SU-DHL-6 (cell line): ENCODE measurements at regions not wholly inside any gene's neighbourhood (a gene's known extent, or its start where the extent isn't known, plus 50 kb on each side); places are given as distances from the start of the nearest gene placed in this dataset.

Experiments
- H2AFZ ChIP-seq: fragments of 200-600 bp; sonication (generic); 2 replicates; pipeline ENCODE4 v1.6.1; 2014; ENCODE audit warnings: low read depth, mild to moderate bottlenecking, moderate library complexity, mixed read lengths, antibody characterized with exemption, low read length; ENCODE audit not compliant: severe bottlenecking
- H3F3A ChIP-seq: fragments of 200-600 bp; shearing (Covaris generic); 2 replicates; pipeline ENCODE4 v1.6.0; 2016; ENCODE audit warnings: antibody characterized with exemption, mild to moderate bottlenecking; ENCODE audit not compliant: insufficient read depth
- H3K27ac ChIP-seq: fragments of 200-600 bp; sonication (generic); 2 replicates; pipeline ENCODE4 v1.5.1; 2016; ENCODE audit warnings: low read depth, mild to moderate bottlenecking, low read length, moderate library complexity, mixed read lengths
- H3K27me3 ChIP-seq: fragments of 200-600 bp; sonication (generic), shearing (Covaris generic); 2 replicates; pipeline ENCODE4 v1.6.0; 2014; ENCODE audit warnings: mild to moderate bottlenecking, low read length
- H3K36me3 ChIP-seq: fragments of 200-600 bp; sonication (generic); 2 replicates; pipeline ENCODE4 v1.6.1; 2014; ENCODE audit warnings: mild to moderate bottlenecking, low read length, mixed read lengths
- H3K4me2 ChIP-seq: fragments of 300-600, 200-600 bp; shearing (Covaris generic), sonication (generic); 2 replicates; pipeline ENCODE4 v1.6.0; 2014; ENCODE audit warnings: low read length, low read depth, mild to moderate bottlenecking; ENCODE audit not compliant: poor library complexity, severe bottlenecking
- H3K4me3 ChIP-seq: fragments of 200-600 bp; sonication (generic); 2 replicates; pipeline ENCODE4 v1.5.1; 2014; ENCODE audit warnings: antibody characterized with exemption, low read length, mild to moderate bottlenecking, mixed read lengths; ENCODE audit not compliant: insufficient read depth, poor library complexity, severe bottlenecking
- H3K79me2 ChIP-seq: fragments of 200-600 bp; sonication (generic); 2 replicates; pipeline ENCODE4 v1.6.1; 2014; ENCODE audit warnings: mild to moderate bottlenecking, low read length, moderate library complexity; ENCODE audit not compliant: insufficient read depth
- H3K9ac ChIP-seq: fragments of 200-600 bp; sonication (generic); 2 replicates; pipeline ENCODE4 v1.7.0; 2014; ENCODE audit warnings: mild to moderate bottlenecking, low read length
- H3K9me2 ChIP-seq: fragments of 200-600 bp; sonication (generic); replicated peaks from 2 replicates; pipeline ENCODE4 v1.6.1; 2014; ENCODE audit warnings: low read length; ENCODE audit not compliant: insufficient read depth
- H3K9me3 ChIP-seq: fragments of 200-600 bp; sonication (generic); 2 replicates; pipeline ENCODE4 v1.6.1; 2014; ENCODE audit warnings: low read length, mixed read lengths; ENCODE audit not compliant: insufficient read depth
- H4K20me1 ChIP-seq: fragments of 200-600 bp; sonication (generic); 2 replicates; pipeline ENCODE4 v1.6.1; 2014; ENCODE audit warnings: low read depth, mild to moderate bottlenecking, antibody characterized with exemption, low read length, moderate library complexity, mixed read lengths
- EZH2phosphoT487 ChIP-seq: fragments of 200-600 bp; sonication (generic), shearing (Covaris generic); conservative IDR thresholded peaks from 2 replicates; pipeline ENCODE4 v1.6.1; 2018; ENCODE audit warnings: mild to moderate bottlenecking, antibody characterized with exemption, low read length, moderate library complexity, mixed read lengths
- TF ChIP-seq, protein P1 (sequence below): fragments of 200-600 bp; sonication (generic); IDR thresholded peaks from one replicate; pipeline ENCODE4 v1.5.1; 2017; ENCODE audit warnings: antibody characterized with exemption, mild to moderate bottlenecking, low read length, moderate library complexity; ENCODE audit not compliant: insufficient read depth, poor library complexity, severe bottlenecking

DNA sequence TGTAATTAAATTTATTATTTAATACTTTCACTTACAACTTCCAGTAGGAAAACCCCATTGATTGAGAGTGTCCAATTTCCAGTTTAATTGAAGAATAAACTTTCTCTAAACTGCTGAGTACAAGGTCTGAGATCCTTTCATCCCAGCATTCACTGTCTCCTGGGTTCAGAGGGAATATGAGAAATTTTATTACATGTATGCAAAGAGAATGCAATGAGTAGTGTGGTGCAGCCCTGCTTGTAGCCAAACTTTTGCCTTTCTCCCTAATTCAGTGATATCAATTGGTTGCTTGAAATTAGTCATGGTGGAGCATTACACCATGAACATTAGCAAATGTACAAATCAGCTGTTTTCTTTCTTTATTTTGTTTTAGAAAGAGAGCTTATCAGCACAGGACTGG lies 780.6 kb upstream of the MDGA2 start:
- Histone ChIP-seq H3K27ac (no peak overlapping the region), H3K9me2 (no peaks in the 10 kb centered on the region), H3K4me3 (no peak overlapping the region)

DNA sequence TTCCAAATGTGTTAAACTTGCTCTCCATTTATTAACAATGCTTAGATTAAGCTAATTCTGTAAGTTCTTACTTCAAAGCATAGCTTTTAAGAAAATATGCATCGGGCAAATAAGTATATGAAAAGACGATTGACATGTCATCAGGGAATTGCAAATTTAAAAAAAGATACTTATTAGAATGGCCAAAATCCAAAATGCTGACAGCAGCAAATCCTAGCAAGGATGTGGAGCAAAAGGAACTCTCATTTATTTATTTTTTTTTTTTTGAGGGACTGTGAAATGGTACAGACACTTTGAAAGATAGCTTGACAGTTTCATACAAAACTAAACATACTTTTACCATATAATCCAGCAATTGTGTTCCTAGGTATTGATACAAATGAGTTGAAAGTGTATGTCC lies 779.5 kb upstream of the MDGA2 start:
- Histone ChIP-seq H3K4me2 (no peak overlapping the region), H3K79me2 (no peaks in the 10 kb centered on the region), H3K9me2 (no peaks in the 10 kb centered on the region), H3K9ac (no peak overlapping the region), H2AFZ (no peak overlapping the region), H3F3A (no peaks in the 10 kb centered on the region), H3K27me3 (no peaks in the 10 kb centered on the region), H3K4me3 (no peak overlapping the region), H3K27ac (no peak overlapping the region), H3K36me3 (no peaks in the 10 kb centered on the region), H3K9me3 (no peaks in the 10 kb centered on the region), H4K20me1 (no peaks in the 10 kb centered on the region)
- TF ChIP-seq, protein P1, sequence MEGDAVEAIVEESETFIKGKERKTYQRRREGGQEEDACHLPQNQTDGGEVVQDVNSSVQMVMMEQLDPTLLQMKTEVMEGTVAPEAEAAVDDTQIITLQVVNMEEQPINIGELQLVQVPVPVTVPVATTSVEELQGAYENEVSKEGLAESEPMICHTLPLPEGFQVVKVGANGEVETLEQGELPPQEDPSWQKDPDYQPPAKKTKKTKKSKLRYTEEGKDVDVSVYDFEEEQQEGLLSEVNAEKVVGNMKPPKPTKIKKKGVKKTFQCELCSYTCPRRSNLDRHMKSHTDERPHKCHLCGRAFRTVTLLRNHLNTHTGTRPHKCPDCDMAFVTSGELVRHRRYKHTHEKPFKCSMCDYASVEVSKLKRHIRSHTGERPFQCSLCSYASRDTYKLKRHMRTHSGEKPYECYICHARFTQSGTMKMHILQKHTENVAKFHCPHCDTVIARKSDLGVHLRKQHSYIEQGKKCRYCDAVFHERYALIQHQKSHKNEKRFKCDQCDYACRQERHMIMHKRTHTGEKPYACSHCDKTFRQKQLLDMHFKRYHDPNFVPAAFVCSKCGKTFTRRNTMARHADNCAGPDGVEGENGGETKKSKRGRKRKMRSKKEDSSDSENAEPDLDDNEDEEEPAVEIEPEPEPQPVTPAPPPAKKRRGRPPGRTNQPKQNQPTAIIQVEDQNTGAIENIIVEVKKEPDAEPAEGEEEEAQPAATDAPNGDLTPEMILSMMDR, result no peak
- TF ChIP-seq EZH2phosphoT487, result no peak

More for the DNA sequence above, 780.6 kb upstream of the MDGA2 start:
- Histone ChIP-seq H3K4me2 (no peak overlapping the region), H2AFZ (no peak overlapping the region), H3F3A (no peaks in the 10 kb centered on the region), H3K36me3 (no peaks in the 10 kb centered on the region), H3K9me3 (no peaks in the 10 kb centered on the region), H3K27me3 (no peaks in the 10 kb centered on the region), H3K79me2 (no peaks in the 10 kb centered on the region), H4K20me1 (no peaks in the 10 kb centered on the region), H3K9ac (no peak overlapping the region)
- TF ChIP-seq EZH2phosphoT487, result no peak
- TF ChIP-seq, protein P1, result no peak

DNA sequence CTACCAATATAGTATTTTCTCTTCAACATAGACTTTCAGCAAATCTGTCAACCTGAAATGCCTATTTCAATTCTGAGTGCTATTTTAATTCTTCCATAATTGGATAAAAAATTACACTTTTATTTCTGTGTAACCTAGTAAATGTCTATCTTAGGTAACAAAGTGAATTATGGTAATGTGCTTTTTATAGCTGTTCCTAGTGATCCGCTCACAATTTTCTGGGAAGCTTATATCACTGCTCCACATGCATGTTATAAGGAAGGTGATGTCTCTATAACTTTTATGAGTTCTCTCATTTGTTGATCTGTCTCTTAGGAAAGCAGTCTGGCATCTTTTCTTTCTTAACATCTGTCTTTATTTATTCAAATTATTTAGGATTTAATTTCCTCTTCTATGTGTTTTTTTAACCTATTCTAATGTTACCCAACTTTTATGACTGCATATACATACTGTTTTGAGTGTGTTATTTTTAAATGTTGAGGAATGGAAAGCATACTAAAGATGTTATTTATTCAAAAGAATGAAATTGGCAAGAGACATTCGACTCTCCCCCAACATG lies 777.1 kb upstream of the MDGA2 start:
- Histone ChIP-seq H3K27ac (no peak overlapping the region), H3K4me2 (no peak overlapping the region), H3K79me2 (no peaks in the 10 kb centered on the region), H3K27me3 (no peaks in the 10 kb centered on the region), H3F3A (no peaks in the 10 kb centered on the region), H3K9me3 (no peaks in the 10 kb centered on the region), H2AFZ (no peak overlapping the region), H4K20me1 (no peaks in the 10 kb centered on the region), H3K9me2 (no peaks in the 10 kb centered on the region), H3K9ac (no peak overlapping the region), H3K36me3 (no peaks in the 10 kb centered on the region), H3K4me3 (no peak overlapping the region)
- TF ChIP-seq, protein P1, result no peak
- no peak for TF ChIP-seq EZH2phosphoT487
